Hepatocyte (in vitro differentiated cells): ENCODE measurements at regions not wholly inside any gene's neighbourhood (a gene's known extent, or its start where the extent isn't known, plus 50 kb on each side); places are given as distances from the start of the nearest gene placed in this dataset.

Source experiments
- DNase-seq: peaks from one replicate; pipeline ENCODE4 v3.0.0-alpha.2; 2016; ENCODE audit warnings: low spot score
- H2AFZ ChIP-seq: fragments of 200-600 bp; sonication (generic); 2 replicates; pipeline ENCODE4 v1.6.0; 2016; ENCODE audit warnings: antibody characterized with exemption, mild to moderate bottlenecking
- H3K27ac ChIP-seq: fragments of 200-600 bp; sonication (generic); 2 replicates; pipeline ENCODE4 v1.5.1; 2016; ENCODE audit warnings: mild to moderate bottlenecking
- H3K27me3 ChIP-seq: fragments of 200-600 bp; sonication (generic); 2 replicates; pipeline ENCODE4 v1.6.1; 2016
- H3K36me3 ChIP-seq: fragments of 200-600 bp; sonication (generic); replicated peaks from 2 replicates; pipeline ENCODE4 v1.5.1; 2016; ENCODE audit warnings: low read depth; ENCODE audit not compliant: insufficient read depth
- H3K4me1 ChIP-seq: fragments of 200-600 bp; sonication (generic); 2 replicates; pipeline ENCODE4 v1.5.1; 2016; ENCODE audit warnings: mild to moderate bottlenecking, moderate library complexity; ENCODE audit not compliant: insufficient read depth
- H3K4me2 ChIP-seq: fragments of 200-600 bp; sonication (generic); 2 replicates; pipeline ENCODE4 v1.6.0; 2016
- H3K4me3 ChIP-seq: fragments of 200-600 bp; sonication (generic); 2 replicates; pipeline ENCODE4 v1.5.1; 2016; ENCODE audit warnings: mild to moderate bottlenecking
- H3K79me2 ChIP-seq: fragments of 200-600 bp; sonication (generic); 2 replicates; pipeline ENCODE4 v1.6.0; 2017; ENCODE audit warnings: mild to moderate bottlenecking
- H3K9me2 ChIP-seq: fragments of 200-600 bp; sonication (generic); replicated peaks from 2 replicates; pipeline ENCODE4 v1.6.0; 2017; ENCODE audit warnings: mild to moderate bottlenecking; ENCODE audit not compliant: insufficient read depth
- H3K9me3 ChIP-seq: fragments of 200-600 bp; sonication (generic); 2 replicates; pipeline ENCODE4 v1.5.1; 2016; ENCODE audit warnings: low read depth, mild to moderate bottlenecking
- H4K20me1 ChIP-seq: fragments of 200-600 bp; sonication (generic); 2 replicates; pipeline ENCODE4 v1.6.0; 2016; ENCODE audit warnings: mild to moderate bottlenecking; ENCODE audit not compliant: insufficient read depth, poor library complexity, severe bottlenecking
- CTCF ChIP-seq: fragments of 200-600 bp; sonication (generic); IDR thresholded peaks from 2 replicates; pipeline ENCODE4 v1.5.1; 2016; ENCODE audit warnings: antibody characterized with exemption, mild to moderate bottlenecking; ENCODE audit not compliant: poor library complexity
- EZH2 ChIP-seq: fragments of 200-600 bp; sonication (generic); IDR thresholded peaks from 2 replicates; pipeline ENCODE4 v1.6.1; 2016; ENCODE audit warnings: antibody characterized with exemption, mild to moderate bottlenecking, borderline replicate concordance
- EZH2phosphoT487 ChIP-seq: fragments of 200-600 bp; sonication (generic); IDR thresholded peaks from one replicate; pipeline ENCODE4 v1.6.1; 2018; ENCODE audit warnings: antibody characterized with exemption, mild to moderate bottlenecking, low read depth, moderate library complexity; ENCODE audit not compliant: unreplicated experiment, severe bottlenecking
- WGBS: methylation state at CpG from one replicate; pipeline ENCODE4 v1.1.6; 2016; ENCODE audit warnings: low lambda C conversion rate; ENCODE audit errors: missing lambda C conversion rate; 5-methylcytosine and 5-hydroxymethylcytosine counted together

GRCh38 chr16:86117756-86118155 lies 218.8 kb downstream of the IRF8 start:
- Histone ChIP-seq H3K9me3 (no peaks in the 10 kb centered on the region), H3K27ac (no peak overlapping the region), H3K4me3 (no peak overlapping the region), H3K4me1 (peaks cover 12% of the 10 kb centered on the region), H3K9me2 (no peaks in the 10 kb centered on the region), H3K79me2 (no peaks in the 10 kb centered on the region), H3K36me3 (no peaks in the 10 kb centered on the region), H4K20me1 (no peaks in the 10 kb centered on the region), H3K4me2 (no peak overlapping the region), H3K27me3 (no peaks in the 10 kb centered on the region), H2AFZ (no peak overlapping the region)
- WGBS = 53% methylated on average over 16 of the region's 16 CpGs
- DNase-seq = no peak
- TF ChIP-seq EZH2 = no peak
- no peak for TF ChIP-seq EZH2phosphoT487
- TF ChIP-seq CTCF = no peak

- H3K36me3 ChIP-seq = no peaks in the 10 kb centered on the region
- peak overlapping the region; percentile 15 for H3K27ac ChIP-seq
- H3K4me2 ChIP-seq = no peak overlapping the region
- no peaks in the 10 kb centered on the region for H3K79me2 ChIP-seq
- no peaks in the 10 kb centered on the region for H3K9me2 ChIP-seq
- WGBS = 48% methylated on average over 12 of the region's 12 CpGs
- no peaks in the 10 kb centered on the region for H4K20me1 ChIP-seq
- no peaks in the 10 kb centered on the region for H3K27me3 ChIP-seq
- H2AFZ ChIP-seq = no peak overlapping the region
- H3K4me3 ChIP-seq = no peak overlapping the region
- no peaks in the 10 kb centered on the region for H3K9me3 ChIP-seq
- TF ChIP-seq EZH2phosphoT487 (no peak), EZH2 (no peak), CTCF (no peak)
- peaks cover 16% of the 10 kb centered on the region for H3K4me1 ChIP-seq
- DNase-seq = peak; percentile 65
Observed at GRCh38 chr16:86118467-86119307, 219.7 kb downstream of the IRF8 start.

GRCh38 chr16:86120201-86121192 lies 221.5 kb downstream of the IRF8 start:
- Histone ChIP-seq H3K4me1 (peaks cover 23% of the 10 kb centered on the region), H3K79me2 (no peaks in the 10 kb centered on the region), H2AFZ (no peak overlapping the region), H3K4me2 (no peak overlapping the region), H3K27ac (no peak overlapping the region), H3K9me3 (no peaks in the 10 kb centered on the region), H3K9me2 (no peaks in the 10 kb centered on the region), H4K20me1 (no peaks in the 10 kb centered on the region), H3K36me3 (no peaks in the 10 kb centered on the region), H3K4me3 (no peak overlapping the region), H3K27me3 (no peaks in the 10 kb centered on the region)
- peak; percentile 28 for DNase-seq
- TF ChIP-seq CTCF = no peak
- no peak for TF ChIP-seq EZH2
- no peak for TF ChIP-seq EZH2phosphoT487
- WGBS = 68% methylated on average over 8 of the region's 8 CpGs
